HG02610 (cell line): ENCODE measurements at regions not wholly inside any gene's neighbourhood (a gene's known extent, or its start where the extent isn't known, plus 50 kb on each side); places are given as distances from the start of the nearest gene placed in this dataset.
"Not testable (repeated sequence)": the region's sequence is repeated elsewhere in the genome, so short reads cannot be mapped to it uniquely, and the experiment has no call there.

Experiments
- ATAC-seq: cut with Tn5 transposase; IDR thresholded peaks from one replicate; pipeline ENCODE4 v1.9.1; 2021; ENCODE audit warnings: mild to moderate bottlenecking, moderate library complexity; ENCODE audit not compliant: unreplicated experiment

GRCh38 chr2:31813016-31813415 is 197.8 kb downstream of the MEMO1 start:
- ATAC-seq = no peak

DNA sequence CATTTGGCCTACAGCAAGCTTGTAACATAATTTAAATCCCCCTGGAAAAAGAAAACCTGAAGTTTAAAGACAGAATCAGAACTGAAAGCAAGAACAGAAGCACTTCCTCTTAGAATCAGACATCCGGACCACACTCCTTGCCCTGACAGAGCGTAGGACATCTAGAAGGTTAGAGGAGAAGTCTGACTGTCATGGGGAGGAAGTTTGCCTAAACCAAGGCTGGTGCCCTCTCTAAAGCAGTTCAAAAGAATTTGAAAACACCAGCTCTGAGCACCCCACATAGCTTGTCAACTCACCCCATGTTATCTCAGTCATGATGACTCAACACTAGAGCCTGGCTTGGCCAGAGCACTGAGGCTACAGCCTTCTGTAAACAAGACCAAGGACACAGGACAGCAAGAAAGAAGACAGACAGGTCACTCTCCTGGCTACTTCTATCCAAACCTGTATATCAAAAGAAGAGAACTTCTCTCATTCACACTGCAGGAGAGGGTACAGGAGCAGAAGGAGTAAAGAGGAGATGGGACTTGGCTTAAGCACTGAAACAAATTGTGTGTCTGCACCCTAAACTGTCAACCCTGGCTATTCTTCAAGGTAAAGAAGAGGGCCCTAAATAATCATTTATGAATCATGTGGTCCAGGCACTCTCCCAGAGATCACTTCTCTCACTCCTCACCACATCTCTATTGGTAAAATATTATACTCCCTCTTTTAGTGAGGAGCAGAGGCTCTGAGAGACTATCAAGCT is 198.6 kb downstream of the MEMO1 start:
- peak; percentile 99 for ATAC-seq

DNA sequence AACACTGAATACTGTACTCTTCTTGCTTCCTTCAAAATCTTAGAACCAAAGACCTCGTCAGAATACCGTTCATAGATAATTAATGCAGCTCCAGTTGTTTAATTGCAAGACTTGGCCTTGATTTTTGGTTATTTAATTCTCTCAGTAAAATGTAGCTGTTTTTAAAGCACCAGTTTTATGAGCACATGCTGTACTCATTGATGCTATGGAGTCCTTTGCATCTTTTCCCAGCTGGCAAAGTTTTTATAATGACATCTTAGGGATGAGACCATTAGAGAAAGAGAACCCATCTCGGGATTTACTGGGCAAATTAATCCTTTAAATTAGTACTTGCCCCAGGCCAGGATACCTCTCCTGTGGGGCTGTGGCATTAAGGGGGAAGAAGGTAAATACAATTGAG is 199.3 kb downstream of the MEMO1 start:
- no peak for ATAC-seq

- no peak for ATAC-seq
Observed at GRCh38 chr2:31810200-31810917, 200.4 kb downstream of the MEMO1 start.

DNA sequence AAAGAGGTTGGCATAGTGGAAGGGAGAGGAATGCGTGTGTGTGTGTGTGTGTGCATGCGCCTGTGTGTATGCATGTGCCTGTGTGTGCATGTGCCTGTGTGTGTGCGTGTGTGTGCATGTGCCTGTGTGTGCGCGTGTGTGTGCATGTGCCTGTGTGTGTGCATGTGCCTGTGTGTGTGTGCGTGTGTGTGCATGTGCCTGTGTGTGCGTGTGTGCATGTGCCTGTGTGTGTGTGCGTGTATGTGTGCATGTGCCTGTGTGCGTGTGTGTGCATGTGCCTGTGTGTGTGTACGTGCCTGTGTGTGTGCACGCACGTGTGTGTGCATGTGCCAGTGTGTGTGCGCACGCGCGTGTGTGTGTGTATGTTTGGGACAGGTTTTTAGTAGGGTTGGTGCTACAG is 205.1 kb downstream of the MEMO1 start:
- no peak for ATAC-seq

- not testable (repeated sequence) for ATAC-seq
Observed at GRCh38 chr2:31803481-31804153, 207.2 kb downstream of the MEMO1 start.

GRCh38 chr2:31802711-31803110 is 208.1 kb downstream of the MEMO1 start:
- ATAC-seq = no peak

GRCh38 chr2:31799282-31799681 is 211.5 kb downstream of the MEMO1 start:
- ATAC-seq = not testable (repeated sequence)

- no peak for ATAC-seq
Observed at GRCh38 chr2:31788273-31788672, 207.5 kb upstream of the SRD5A2 start.

DNA sequence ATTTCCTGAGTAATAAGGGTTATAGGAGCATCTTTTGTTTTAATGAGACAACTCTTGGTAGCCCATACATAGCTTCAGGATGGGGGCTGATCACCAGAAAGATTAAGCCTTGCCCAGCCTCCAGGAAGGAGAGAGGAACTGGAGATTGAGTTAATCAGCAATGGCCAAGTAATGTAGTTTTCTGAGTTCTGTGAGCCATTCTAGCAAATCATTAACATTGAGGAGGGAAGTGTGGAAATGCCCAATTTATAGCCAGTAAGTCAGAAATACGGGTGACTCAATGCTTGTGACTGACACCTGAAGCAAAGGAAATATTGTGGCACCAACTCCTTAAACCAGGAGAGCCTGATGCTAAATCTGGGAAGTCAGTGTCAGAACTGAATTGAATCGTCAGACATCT is 205.1 kb upstream of the SRD5A2 start:
- no peak for ATAC-seq

- no peak for ATAC-seq
Observed at GRCh38 chr2:31784868-31785267, 204.1 kb upstream of the SRD5A2 start.

DNA sequence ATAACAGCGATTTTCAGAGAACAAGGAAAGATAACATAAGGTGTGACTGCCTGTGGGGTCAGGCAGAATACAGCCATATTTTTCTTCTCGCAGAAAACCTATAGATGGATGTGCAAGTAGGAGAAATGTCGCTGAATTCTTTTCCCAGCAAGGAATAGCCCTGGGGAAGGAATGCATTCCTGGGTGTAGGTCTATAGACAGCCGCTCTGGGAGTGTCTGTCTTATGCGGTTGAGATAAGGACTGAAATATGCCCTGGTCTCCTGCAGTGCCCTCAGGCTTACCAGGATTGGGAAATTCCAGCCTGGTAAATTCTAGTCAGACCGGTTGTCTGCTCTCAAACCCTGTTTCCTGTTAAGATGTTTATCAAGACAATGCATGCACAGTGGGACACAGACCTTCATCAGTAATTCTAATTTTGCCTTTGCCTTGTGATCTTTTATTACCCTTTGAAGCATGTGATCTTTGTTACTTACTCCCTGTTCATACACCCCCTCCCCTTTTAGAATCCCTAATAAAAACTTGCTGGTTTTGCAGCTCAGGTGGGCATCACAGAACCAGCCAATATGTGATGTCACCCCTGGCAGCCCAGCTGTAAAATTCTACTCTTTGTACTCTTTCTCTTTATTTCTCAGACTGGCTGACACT is 202.8 kb upstream of the SRD5A2 start:
- not testable (repeated sequence) for ATAC-seq

DNA sequence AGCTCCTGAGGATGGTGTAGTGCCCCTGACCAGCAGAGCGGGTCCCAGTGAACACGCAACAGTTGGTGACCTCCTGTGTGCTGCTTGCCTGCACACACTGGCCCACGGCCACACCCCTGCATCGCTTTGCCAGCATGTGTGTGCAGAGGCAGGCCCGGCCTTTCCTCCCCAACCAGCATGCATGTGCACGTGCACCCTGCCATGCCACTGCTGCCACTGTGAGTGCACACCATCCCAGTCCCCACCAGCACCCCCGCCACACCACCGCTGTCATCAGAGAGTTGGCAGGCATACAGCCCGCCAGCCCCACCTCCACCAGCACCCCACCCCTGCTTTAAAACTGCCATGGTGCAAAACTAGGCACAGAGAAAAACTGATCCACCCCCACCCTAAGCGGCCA is 197.4 kb upstream of the SRD5A2 start:
- no peak for ATAC-seq

- no peak for ATAC-seq
Observed at GRCh38 chr2:31770741-31771140, 190.0 kb upstream of the SRD5A2 start.

DNA sequence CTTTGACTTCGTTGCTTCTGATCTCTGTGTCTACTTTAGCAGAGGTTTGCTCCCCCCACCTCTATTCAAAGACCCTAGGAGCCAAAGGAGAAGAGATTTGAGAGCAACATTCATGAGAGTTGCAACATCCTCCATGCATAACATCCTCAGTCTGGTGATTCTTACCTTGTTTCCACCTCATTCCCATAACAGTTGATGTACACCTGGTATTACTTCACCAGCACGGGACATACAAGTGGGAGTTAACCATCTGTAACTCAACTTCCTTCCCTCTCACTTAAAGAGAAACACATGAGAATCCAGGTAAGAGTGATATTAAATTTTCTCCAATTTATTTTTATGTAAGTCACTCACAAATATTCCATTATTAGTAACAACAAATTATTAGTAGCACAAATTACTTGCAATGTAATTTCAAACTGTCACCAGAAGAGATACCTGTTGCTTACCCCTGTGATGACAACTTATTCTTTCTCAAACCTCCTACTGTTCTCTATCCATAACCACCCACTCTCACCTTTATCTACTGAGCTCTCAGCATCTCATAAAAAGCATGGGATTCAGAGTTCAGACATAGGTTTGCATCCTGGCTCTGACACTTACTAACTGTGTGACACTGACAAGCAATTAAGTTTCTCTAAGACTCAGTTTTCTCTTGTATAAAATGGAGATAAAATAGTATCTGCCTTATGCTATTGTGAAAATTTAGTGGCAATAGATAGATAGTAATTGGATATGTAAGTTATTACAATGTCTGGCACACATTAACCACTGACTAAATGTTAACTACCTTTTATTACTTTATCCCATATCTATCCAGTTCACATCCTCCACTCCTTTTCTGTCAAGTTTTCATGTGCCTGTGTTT is 184.6 kb upstream of the SRD5A2 start:
- ATAC-seq = no peak

- ATAC-seq = no peak
Observed at GRCh38 chr2:31764169-31764568, 183.4 kb upstream of the SRD5A2 start.

DNA sequence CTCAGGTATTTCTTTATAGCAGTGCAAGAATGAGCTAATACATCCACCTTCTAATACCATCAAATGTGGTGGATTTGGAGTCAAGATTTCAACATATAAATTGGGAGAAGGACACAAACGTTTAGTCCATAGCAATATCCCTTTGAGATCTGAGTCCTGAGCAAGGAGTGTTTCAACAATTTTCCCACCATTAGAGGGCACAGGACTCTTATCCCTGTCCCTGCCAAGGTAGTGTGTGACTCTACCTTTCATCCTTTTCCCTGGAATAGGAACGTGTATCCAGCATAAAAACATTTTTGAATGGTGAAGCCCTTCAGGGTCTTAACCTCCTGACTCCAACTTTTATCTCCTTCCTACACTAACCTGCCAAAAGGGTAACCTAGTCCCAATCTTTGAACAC is 181.3 kb upstream of the SRD5A2 start:
- ATAC-seq = no peak

DNA sequence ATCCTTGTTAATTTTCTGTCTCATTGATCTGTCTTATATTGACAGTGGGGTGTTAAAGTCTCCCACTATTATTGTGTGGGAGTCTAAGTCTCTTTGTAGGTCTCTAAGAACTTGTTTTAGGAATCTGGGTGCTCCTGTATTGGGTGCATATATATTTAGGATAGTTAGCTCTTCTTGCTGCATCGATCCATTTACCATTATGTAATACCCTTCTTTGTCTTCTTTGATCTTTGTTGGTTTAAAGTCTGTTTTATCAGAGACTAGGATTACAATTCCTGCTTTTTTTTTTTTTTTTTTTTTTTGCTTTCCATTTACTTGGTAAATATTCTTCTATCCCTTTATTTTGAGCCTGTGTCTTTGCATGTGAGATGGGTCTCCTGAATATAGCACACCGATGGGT is 176.6 kb upstream of the SRD5A2 start:
- ATAC-seq = not testable (repeated sequence)

GRCh38 chr2:31748746-31749145 is 168.0 kb upstream of the SRD5A2 start:
- ATAC-seq = not testable (repeated sequence)

- ATAC-seq = no peak
Observed at GRCh38 chr2:31748041-31748440, 167.3 kb upstream of the SRD5A2 start.
